ENCODE measurements at regions not wholly inside any gene's neighbourhood (a gene's known extent, or its start where the extent isn't known, plus 50 kb on each side); places are given as distances from the start of the nearest gene placed in this dataset.

DNA sequence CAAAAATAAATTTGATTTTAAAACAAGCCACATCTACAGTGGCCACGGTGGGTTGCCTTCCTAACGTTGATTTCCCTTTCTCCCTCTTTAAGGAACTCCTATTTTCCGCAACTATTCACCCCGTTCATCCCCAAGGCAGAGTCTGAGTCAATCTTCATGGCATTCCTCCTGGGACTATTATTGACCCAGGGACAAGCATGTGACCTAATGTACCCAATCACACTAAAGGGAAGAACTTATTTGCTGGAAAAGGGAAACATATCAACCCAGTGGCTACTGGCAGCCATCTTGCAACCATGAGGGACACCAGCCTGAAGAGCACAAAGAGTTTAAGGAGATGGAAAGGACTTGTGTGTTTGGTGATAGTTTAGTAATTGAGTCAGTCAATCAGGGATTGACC is 55.4 kb upstream of the ARHGEF3 start:
- Histone ChIP-seq H3K9me3 (no peaks in the 10 kb centered on the region), H3K4me1 (peaks cover 0 to 6% of the 10 kb centered on the region in 2 donors), H3K4me3 (no peak overlapping the region), H3K36me3 (no peaks in the 10 kb centered on the region), H3K27me3 (no peaks in the 10 kb centered on the region), H3K27ac (no peak overlapping the region)
- intact Hi-C loops (cut with DNase I), result no loop called here
- TF ChIP-seq, protein P1, sequence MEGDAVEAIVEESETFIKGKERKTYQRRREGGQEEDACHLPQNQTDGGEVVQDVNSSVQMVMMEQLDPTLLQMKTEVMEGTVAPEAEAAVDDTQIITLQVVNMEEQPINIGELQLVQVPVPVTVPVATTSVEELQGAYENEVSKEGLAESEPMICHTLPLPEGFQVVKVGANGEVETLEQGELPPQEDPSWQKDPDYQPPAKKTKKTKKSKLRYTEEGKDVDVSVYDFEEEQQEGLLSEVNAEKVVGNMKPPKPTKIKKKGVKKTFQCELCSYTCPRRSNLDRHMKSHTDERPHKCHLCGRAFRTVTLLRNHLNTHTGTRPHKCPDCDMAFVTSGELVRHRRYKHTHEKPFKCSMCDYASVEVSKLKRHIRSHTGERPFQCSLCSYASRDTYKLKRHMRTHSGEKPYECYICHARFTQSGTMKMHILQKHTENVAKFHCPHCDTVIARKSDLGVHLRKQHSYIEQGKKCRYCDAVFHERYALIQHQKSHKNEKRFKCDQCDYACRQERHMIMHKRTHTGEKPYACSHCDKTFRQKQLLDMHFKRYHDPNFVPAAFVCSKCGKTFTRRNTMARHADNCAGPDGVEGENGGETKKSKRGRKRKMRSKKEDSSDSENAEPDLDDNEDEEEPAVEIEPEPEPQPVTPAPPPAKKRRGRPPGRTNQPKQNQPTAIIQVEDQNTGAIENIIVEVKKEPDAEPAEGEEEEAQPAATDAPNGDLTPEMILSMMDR (IDR thresholded peaks at IDR 0.05), result no peak
- DNase-seq (ENCODE audit: low spot score in 2 of 2), result no peak

DNA sequence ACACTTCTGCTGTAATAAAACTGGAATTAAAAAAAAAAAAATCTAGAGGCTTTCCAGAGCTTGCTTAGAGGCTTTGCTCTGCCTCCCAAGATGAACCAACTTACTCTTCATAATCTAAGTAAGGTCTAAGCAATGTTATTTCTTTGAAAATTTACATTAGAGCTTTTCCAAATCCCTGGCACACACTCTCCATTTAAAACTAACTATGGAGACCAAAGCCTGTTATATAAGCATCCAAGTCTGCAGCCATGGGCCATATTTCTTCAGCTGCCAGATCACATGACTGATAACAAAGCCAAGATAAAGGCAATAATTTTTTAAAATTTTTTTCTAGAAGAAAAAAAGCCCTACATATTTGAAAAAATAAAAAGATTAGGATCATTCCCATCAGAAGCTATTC is 55.0 kb upstream of the ARHGEF3 start:
- H3K9me3 ChIP-seq, result no peaks in the 10 kb centered on the region
- peaks cover 0 to 6% of the 10 kb centered on the region in 2 donors for H3K4me1 ChIP-seq
- no peaks in the 10 kb centered on the region for H3K36me3 ChIP-seq
- TF ChIP-seq, protein P1 (IDR thresholded peaks at IDR 0.05), result no peak
- H3K27me3 ChIP-seq, result no peaks in the 10 kb centered on the region
- H3K27ac ChIP-seq, result no peak overlapping the region
- no peak overlapping the region for H3K4me3 ChIP-seq
- DNase-seq (ENCODE audit: low spot score in 2 of 2), result no peak
- intact Hi-C loops (cut with DNase I), result no loop called here

DNA sequence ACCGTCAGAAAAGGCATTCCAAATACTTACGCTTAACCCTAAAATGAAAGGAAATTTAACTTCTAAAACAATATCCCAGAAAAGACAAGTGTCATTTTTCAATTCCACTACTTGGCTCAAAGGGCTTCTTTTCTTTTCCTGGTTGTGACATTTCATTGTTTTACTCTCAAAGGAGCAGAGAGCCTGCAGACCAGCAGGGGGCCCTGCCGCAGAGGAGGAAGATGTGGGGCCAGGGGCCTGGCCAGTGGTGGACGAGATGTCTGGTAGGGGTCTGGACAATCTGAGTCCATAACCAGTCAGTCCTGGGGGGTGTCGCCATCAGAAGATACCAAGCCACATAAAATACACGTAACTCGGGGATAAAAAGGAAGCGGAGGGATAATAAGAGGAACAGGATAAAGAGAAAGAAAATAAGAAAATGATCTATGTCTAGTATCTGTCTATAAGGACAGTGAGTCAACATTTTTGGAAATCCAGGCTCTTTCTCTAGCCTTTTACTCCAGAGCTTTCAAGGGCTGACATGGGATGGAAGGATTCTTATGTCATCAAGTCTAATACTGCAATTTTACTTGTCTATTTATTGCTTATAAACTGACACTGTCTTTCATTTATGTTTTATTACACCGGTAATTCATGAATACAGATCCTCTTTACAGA is 54.2 kb upstream of the ARHGEF3 start:
- Histone ChIP-seq H3K4me3 (no peak overlapping the region), H3K36me3 (no peaks in the 10 kb centered on the region), H3K27ac (no peak overlapping the region), H3K27me3 (no peaks in the 10 kb centered on the region), H3K9me3 (no peaks in the 10 kb centered on the region), H3K4me1 (peaks cover 0 to 6% of the 10 kb centered on the region in 2 donors)
- TF ChIP-seq, protein P1 (IDR thresholded peaks at IDR 0.05), result peak in 2 of 3 experiments; percentile 17 to 35
- DNase-seq (ENCODE audit: low spot score in 2 of 2), result peak in 1 of 2 donors; percentile 64
- intact Hi-C loops (cut with DNase I), result no loop called here

DNA sequence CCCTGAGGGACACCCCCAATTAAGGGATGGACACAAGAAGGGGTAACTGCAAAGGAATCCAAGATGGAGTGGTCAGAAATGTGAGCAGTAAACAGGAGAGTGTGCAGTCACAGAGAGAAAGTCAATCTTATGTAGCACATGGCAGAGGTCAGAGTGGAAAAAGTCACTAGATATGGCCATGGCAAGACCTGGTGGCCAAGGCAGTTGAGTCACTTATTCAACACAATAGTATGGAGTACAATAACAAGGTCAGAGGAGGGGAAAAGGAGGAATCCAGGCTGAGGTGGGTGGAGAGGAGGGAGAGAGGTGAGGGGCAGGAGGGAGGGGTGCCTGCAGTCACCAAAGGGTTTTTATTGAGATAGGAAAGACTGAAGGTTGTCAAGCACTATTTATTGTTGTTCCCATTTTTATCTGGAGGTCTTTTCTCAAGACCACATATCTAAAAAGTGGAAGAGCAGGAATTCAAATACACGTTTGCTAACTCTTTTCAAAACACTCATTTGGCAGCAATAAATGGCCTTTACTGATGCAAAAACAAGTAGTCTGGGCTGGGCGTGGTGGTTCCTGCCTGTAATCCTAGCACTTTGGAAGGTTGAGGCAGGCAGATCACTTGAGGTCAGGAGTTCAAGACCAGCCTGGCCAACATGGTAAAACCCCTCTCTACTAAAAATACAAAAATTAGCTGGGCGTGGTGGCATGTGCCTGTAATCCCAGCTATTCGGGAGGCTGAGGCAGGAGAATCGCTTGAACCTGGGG is 53.3 kb upstream of the ARHGEF3 start:
- intact Hi-C loops (cut with DNase I), result no loop called here
- no peaks in the 10 kb centered on the region for H3K9me3 ChIP-seq
- H3K4me1 ChIP-seq, result peaks cover 0 to 6% of the 10 kb centered on the region in 2 donors
- no peak overlapping the region for H3K27ac ChIP-seq
- no peaks in the 10 kb centered on the region for H3K36me3 ChIP-seq
- H3K27me3 ChIP-seq, result no peaks in the 10 kb centered on the region
- no peak for DNase-seq (ENCODE audit: low spot score in 2 of 2)
- H3K4me3 ChIP-seq, result no peak overlapping the region
- TF ChIP-seq, protein P1 (IDR thresholded peaks at IDR 0.05), result no peak

DNA sequence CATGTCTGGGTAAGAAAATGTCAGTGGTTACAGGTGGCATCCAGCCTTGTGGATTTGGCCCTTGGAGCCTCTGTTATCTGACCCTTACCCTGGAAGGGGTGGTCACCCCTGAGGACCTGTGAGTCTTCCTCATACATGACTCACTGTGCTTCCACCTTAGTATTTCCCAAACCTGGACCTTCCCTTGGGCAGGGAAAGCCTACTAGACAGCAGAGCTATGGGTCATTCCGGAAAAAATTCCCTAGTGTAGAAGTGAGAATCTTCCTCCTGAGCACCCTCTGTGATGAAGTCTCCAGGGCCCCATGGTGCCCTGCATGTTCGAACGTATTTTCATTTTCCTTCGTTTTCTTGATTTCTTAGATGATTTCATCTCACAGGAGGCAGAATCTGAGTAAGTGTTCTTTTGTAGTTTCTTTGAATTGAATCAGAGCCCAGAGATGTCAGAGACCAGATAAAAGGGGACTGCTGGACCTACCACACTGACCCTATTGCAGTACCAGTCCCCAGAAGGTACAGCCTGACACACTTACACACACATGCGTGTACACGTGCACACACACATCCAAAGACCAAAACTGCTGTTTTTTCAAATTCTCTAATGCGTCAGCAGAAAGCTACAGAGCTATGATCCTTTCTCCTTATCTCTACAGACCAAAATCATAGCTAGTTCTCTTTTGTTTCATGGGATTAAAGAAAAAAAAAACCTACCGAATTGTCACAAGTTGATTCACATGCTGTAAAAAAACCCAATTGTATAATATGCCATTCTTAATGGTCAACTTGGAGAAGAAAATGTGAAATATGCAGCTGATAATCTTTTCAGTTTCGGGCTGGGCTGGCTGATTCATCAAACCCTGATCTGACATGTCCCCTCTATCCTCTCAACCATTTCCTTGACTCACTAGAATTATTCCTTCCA is 50.5 kb upstream of the ARHGEF3 start:
- Histone ChIP-seq H3K27me3 (no peaks in the 10 kb centered on the region), H3K9me3 (no peaks in the 10 kb centered on the region), H3K27ac (no peak overlapping the region), H3K36me3 (no peaks in the 10 kb centered on the region), H3K4me3 (no peak overlapping the region), H3K4me1 (peaks cover 0 to 6% of the 10 kb centered on the region in 2 donors)
- DNase-seq (ENCODE audit: low spot score in 2 of 2), result no peak
- intact Hi-C loops (cut with DNase I), result no loop called here
- TF ChIP-seq, protein P1 (IDR thresholded peaks at IDR 0.05), result no peak
